ENCODE measurements at regions not wholly inside any gene's neighbourhood (a gene's known extent, or its start where the extent isn't known, plus 50 kb on each side); places are given as distances from the start of the nearest gene placed in this dataset.

- H3K27ac ChIP-seq (replicated peaks), result no peak overlapping the region
- no peak for TF ChIP-seq POLR2AphosphoS5 (IDR thresholded peaks at IDR 0.05; ENCODE audit: low read depth)
- no peak for TF ChIP-seq CTCF (IDR thresholded peaks at IDR 0.05; ENCODE audit: insufficient read depth, low read length)
- TF ChIP-seq SPI1 (IDR thresholded peaks at IDR 0.05; ENCODE audit: borderline replicate concordance, low read depth), result no peak
- TF ChIP-seq REST (IDR thresholded peaks at IDR 0.05; ENCODE audit: insufficient replicate concordance, low read depth), result no peak
- TF ChIP-seq GABPA (IDR thresholded peaks at IDR 0.05; ENCODE audit: low read depth), result no peak
- DNase-seq (ENCODE audit: low read depth in 1 of 2, low spot score in 1 of 2), result no peak
- no peak overlapping the region for H3K4me3 ChIP-seq (replicated peaks; ENCODE audit: insufficient read depth, low read length)
- H3K27me3 ChIP-seq (ENCODE audit: insufficient read depth, poor library complexity, severe bottlenecking), result peaks cover 6% of the 10 kb centered on the region
Measured at GRCh38 chr1:47564570-47564969, 126.7 kb downstream of the FOXD2 start.

GRCh38 chr1:47565092-47565491, 127.2 kb downstream of the FOXD2 start:
- DNase-seq (ENCODE audit: low read depth in 1 of 2, low spot score in 1 of 2), result no peak
- no peak for TF ChIP-seq CTCF (IDR thresholded peaks at IDR 0.05; ENCODE audit: insufficient read depth, low read length)
- no peak for TF ChIP-seq GABPA (IDR thresholded peaks at IDR 0.05; ENCODE audit: low read depth)
- no peak for TF ChIP-seq REST (IDR thresholded peaks at IDR 0.05; ENCODE audit: insufficient replicate concordance, low read depth)
- TF ChIP-seq SPI1 (IDR thresholded peaks at IDR 0.05; ENCODE audit: borderline replicate concordance, low read depth), result no peak
- TF ChIP-seq POLR2AphosphoS5 (IDR thresholded peaks at IDR 0.05; ENCODE audit: low read depth), result no peak
- Histone ChIP-seq H3K27me3 (ENCODE audit: insufficient read depth, poor library complexity, severe bottlenecking) (peaks cover 9% of the 10 kb centered on the region), H3K27ac (replicated peaks) (no peak overlapping the region), H3K4me3 (replicated peaks; ENCODE audit: insufficient read depth, low read length) (no peak overlapping the region)

- peaks cover 14% of the 10 kb centered on the region for H3K27me3 ChIP-seq (ENCODE audit: insufficient read depth, poor library complexity, severe bottlenecking)
- H3K27ac ChIP-seq (replicated peaks), result no peak overlapping the region
- no peak overlapping the region for H3K4me3 ChIP-seq (replicated peaks; ENCODE audit: insufficient read depth, low read length)
- DNase-seq (ENCODE audit: low read depth in 1 of 2, low spot score in 1 of 2), result no peak
- TF ChIP-seq SPI1 (IDR thresholded peaks at IDR 0.05; ENCODE audit: borderline replicate concordance, low read depth) (no peak), GABPA (IDR thresholded peaks at IDR 0.05; ENCODE audit: low read depth) (no peak), REST (IDR thresholded peaks at IDR 0.05; ENCODE audit: insufficient replicate concordance, low read depth) (no peak), CTCF (IDR thresholded peaks at IDR 0.05; ENCODE audit: insufficient read depth, low read length) (no peak), POLR2AphosphoS5 (IDR thresholded peaks at IDR 0.05; ENCODE audit: low read depth) (no peak)
Measured at GRCh38 chr1:47565676-47566075, 127.8 kb downstream of the FOXD2 start.
